ENCODE measurements at regions not wholly inside any gene's neighbourhood (a gene's known extent, or its start where the extent isn't known, plus 50 kb on each side); places are given as distances from the start of the nearest gene placed in this dataset.

DNA sequence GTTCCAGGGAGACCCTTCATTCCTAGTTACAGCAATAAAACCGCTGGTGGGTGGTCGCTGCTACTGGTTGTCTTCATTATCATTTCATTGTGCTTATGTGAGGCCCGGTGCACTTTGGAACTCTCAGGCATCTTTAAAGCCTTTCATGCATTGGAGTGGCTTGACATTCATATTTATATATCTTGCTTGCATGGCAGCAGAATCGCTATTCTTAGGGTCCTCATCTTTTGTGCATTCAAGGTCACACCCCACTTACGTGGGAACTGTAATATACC is 110.1 kb downstream of the ZBTB18 start:
- TF ChIP-seq, protein P1, sequence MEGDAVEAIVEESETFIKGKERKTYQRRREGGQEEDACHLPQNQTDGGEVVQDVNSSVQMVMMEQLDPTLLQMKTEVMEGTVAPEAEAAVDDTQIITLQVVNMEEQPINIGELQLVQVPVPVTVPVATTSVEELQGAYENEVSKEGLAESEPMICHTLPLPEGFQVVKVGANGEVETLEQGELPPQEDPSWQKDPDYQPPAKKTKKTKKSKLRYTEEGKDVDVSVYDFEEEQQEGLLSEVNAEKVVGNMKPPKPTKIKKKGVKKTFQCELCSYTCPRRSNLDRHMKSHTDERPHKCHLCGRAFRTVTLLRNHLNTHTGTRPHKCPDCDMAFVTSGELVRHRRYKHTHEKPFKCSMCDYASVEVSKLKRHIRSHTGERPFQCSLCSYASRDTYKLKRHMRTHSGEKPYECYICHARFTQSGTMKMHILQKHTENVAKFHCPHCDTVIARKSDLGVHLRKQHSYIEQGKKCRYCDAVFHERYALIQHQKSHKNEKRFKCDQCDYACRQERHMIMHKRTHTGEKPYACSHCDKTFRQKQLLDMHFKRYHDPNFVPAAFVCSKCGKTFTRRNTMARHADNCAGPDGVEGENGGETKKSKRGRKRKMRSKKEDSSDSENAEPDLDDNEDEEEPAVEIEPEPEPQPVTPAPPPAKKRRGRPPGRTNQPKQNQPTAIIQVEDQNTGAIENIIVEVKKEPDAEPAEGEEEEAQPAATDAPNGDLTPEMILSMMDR (IDR thresholded peaks at IDR 0.05; ENCODE audit: insufficient read depth, low read depth, low read length) = no peak
- no peak for TF ChIP-seq EZH2 (IDR thresholded peaks at IDR 0.05; ENCODE audit: insufficient read depth, low read length)
